Posterior vena cava (tissue), 2 donors: ENCODE measurements at regions not wholly inside any gene's neighbourhood (a gene's known extent, or its start where the extent isn't known, plus 50 kb on each side); places are given as distances from the start of the nearest gene placed in this dataset.
A peak's percentile ranks its signal among the peaks of the same experiment; 100 is the strongest.
"Not testable (repeated sequence)": the region's sequence is repeated elsewhere in the genome, so short reads cannot be mapped to it uniquely, and the experiment has no call there.

Experiments used
- DNase-seq: peaks from one replicate; pipeline ENCODE4 v3.0.0-alpha.2; 2020; ENCODE audit warnings: low spot score
- intact Hi-C, 2 donors: fragments of 100-400 bp; cut with DNase I; formaldehyde crosslinking; loops; one replicate each; pipeline versions ENCODE4 v1.14.1 to v1.14.2; 2022 to 2023
- donor health status: DM: yes; HTN: yes; CAD: no.
- donor health status: DM: yes; HTN: yes; CAD: no.

DNA sequence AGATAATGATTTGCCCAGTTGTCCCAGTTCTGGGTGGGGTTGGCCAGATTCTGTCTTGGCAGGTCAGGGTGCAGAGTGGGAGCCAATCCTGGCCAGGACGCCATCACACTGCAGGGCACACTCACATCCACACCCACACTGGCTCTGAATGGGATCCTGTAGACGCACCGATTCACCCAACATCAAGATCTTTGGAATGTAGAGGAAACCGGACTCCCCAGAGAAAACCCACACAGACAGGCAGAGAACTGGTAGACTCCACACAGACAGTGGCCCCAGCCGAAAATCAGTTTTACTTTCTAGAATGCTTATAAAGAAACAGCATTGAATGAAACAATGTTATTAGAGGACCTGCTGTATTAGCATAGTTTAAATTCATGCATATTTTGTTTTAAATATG is 343.1 kb upstream of the DAB2 start:
- intact Hi-C loops = no loop called here
- no peak for DNase-seq

DNA sequence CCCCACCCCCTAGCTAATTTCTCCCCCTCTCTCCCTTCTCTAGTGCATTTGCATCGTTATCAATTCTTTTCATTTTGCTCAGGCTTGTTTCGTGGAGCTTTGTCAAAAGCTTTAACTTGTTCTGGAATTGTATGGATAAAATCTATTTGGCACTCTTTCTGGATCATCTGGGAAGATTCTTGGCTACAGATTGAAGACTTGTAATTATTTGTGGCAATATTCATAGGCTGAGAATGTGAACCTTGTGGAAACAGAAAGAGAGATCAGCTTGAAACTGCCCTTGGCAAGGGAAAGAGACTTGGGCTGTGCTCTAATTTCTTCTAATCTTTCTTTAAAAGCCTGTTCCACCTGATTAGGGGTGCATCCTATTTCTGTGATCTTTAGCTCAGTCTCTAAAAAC is 340.6 kb upstream of the DAB2 start:
- DNase-seq = no peak
- intact Hi-C loops = no loop called here

DNA sequence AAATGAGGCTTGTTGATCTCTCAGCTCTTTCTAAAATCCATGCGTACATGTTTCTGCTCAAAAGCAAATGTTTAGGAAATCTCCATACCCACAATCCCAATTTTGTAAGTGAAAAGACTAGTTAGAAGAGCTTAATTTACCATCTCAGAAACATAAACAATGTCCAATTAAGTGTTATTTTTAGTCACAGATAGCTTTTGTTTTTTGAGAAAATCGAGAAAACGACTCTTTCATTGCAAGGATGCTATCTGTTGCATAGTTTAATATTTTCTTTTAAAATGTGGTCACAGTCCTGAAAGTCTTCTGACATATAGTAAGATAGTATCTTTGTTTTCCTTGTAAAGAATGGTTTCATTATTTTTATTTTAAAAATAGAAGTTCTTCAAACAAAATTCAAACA is 338.0 kb upstream of the DAB2 start:
- intact Hi-C loops = no loop called here
- DNase-seq = no peak

DNA sequence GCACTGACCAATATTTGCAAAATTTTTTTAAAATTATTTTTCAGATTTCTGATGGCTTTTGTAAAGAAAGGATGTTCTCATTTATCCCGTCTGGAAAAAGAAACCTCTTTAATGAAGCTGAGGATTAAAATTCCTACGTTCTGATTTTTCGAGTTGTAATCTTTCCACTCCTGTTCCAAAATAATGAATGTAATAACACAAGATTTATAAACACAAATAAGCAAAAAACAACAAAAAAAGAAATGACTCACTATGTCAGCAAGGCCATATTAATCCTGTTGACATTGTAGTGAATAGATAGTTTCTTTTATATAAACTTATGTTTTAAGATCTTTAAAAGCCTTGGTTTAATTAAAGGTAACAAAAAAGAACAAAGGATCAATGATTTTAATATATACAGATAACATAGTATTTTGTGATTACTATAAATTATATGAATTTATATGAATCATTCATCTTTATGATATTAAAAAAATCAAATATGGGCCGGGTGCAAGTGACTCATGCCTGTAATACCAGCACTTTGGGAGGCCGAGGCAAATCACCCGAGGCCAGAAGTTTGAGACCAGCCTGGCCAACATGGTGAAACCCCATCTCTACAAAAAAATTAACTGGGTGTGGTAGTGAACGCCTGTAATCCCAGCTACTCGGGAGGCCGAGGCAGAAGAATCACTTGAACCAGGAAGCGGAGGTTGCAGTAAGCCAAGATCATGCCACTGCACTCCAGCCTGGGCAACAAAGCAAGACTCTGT is 336.6 kb upstream of the DAB2 start:
- no peak for DNase-seq
- intact Hi-C loops = loop anchor here in 1 of 2 donors (2.0 kb wide), 1 partner anchor 47 kb away; no protein-coding TSS in a partner anchor

DNA sequence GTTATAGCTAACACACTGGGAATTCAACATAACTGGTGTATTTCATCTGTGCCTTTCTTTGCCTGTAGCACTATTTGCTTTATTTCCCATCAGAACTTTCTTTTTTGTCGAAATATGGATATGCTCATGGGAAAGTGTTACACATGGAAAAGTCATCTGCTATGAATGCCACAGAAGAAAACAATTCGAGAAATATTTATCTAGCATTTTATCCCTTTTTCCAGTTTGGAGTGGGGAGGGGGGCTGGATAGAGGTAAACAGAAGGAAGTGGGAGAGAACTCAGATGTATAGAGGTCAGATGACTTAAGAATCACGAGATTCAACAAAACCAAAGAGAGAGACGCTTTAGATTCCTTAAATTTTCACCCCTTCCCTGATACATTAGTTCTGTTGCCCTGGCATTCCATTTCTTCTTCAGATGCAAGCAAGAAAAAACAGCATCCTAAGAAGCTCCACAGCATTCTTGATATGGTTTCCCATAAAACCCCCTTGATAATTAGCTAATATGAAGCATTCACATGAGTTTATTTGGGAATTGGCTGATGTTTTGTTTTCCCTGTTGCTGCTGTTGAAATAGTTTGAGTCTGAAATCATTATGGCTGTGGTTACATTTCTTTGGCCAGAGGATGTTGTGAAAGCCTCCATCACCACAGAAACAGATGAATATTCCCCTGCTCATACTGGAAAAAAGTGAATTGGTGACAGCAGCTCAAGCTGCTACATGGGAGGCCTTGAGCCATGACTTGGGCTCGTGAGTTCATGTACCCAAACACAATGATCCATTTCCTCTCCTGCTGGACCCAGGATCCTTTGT is 335.8 kb upstream of the DAB2 start:
- DNase-seq = no peak
- intact Hi-C loops = loop anchor here in 1 of 2 donors (2.0 kb wide), 1 partner anchor 46 kb away; no protein-coding TSS in a partner anchor

DNA sequence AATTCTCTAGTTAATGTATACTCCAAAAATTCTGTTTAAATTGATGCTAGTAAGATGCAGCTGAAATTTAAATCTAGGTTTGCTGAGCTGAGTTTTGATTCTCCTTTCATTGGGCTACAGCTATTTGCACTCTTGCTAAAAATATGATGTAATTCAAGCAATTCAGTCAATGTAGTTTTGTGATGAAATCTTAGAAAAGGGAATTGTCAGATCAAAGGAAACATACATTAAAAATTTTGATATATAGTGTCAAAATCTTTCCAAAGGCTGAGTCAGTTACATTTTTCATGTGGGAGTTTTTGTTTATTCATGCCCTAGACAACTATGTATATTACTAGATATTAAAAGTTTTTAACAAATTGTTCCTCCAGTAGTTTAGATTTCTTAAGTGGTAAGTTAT is 334.9 kb upstream of the DAB2 start:
- intact Hi-C loops = loop anchor here in 1 of 2 donors (2.0 kb wide), 1 partner anchor 45 kb away; no protein-coding TSS in a partner anchor
- DNase-seq = no peak

DNA sequence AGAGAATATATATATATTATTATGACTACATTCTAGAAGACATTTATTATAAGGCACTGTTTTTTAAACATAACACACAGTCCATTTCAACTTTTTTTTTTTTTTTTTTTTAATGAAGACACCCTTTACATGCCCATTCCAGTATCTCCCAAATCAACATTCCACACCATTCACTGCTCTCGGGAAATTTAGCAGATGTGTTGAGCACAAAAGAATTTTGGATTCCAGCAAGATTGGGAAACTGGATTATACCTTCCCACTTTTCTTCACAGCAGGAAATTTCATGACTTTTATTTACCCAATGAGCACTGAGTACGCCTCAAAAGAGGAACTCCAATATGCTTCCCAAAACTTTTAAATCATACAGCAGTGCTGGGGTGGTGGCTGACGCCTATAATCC is 333.6 kb upstream of the DAB2 start:
- intact Hi-C loops = no loop called here
- no peak for DNase-seq

DNA sequence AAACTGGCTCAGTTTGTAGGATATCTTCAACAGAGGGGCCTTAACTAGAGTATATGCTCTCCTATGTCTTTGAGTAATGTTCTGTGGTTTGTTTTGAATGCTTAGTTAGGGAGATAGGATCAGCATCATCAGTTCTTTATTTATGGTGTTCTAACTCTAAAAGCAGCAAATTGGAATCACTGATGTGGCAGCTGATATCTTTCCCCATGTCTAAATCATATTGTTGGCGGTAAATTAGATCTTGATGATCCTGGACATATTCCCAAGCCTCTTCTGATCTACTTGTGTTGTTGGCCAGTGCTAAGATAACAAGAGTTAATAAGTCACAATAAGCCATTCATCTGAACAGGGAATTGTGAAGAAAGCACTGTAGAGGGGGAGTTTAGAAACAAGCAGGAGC is 332.4 kb upstream of the DAB2 start:
- no peak for DNase-seq
- intact Hi-C loops = no loop called here

DNA sequence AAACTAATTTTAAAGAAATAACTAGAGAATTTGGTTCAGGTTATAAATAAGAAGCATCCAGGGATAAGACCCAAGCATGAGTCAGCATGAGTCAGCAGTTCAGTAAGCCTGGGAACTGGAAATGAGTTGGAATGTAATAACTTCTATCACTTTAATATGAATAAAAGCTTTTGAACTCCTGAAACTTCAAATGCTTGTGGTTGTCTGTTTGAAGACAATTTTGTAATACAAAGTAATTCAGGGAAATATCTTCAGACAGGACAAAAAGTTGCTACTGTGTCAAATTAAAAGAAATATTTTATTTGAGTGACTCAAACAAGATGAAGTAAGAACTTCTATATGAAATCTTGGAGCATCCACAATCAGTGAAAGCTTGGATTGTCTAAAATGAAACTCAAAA is 331.2 kb upstream of the DAB2 start:
- intact Hi-C loops = no loop called here
- no peak for DNase-seq

DNA sequence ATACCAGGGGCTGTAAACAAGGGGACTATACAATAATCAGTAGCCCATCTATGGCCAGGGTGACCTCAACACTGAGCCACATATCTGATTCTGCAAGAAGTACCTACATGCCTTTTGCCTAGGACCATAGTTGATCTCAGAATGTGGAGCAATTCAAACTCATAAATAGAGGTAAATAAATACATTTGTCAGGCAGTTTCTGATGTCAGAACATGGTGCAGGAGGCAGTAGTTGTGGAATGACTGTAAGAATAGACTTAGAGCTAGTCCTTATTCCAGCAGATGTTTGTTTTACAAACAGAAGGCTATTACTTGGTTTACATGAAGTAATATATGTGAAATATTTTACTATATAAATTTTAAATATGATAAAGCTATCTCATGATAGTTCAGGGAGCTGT is 330.7 kb upstream of the DAB2 start:
- no peak for DNase-seq
- intact Hi-C loops = no loop called here

DNA sequence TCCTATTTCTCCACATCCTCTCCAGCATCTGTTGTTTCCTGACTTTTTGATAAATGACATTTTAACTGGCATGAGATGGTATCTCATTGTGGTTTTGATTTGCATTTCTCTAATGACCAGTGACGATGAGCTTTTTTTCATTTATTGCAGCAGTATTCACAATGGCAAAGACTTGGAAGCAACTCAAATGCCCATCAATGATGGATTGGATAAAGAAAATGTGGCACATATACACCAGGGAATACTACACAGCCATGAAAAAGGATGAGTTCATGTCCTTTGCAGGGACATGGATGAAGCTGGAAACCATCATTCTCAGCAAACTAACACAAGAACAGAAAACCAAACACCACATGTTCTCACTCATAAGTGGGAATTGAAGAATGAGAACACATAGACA is 329.0 kb upstream of the DAB2 start:
- intact Hi-C loops = not testable (repeated sequence)

DNA sequence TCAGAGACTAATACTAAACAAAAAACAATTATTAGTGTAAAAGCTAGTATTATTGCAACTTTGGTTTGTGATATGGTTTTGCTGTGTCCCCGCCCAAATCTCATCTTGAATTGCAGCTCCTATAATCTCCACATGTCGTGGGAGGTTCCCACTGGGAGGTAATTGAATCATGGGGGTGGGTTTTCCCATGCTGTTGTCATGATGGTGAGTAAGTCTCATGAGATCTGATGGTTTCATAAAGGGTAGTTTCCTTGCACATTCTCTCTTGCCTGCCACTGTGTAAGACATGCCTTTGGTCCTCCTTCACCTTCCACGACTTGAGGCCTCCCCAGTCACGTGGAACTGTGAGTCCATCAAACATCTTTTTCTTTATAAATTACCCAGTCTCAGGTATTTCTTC is 325.9 kb upstream of the DAB2 start:
- DNase-seq = no peak
- intact Hi-C loops = no loop called here

More for the DNA sequence above, 329.0 kb upstream of the DAB2 start:
- not testable (repeated sequence) for DNase-seq

DNA sequence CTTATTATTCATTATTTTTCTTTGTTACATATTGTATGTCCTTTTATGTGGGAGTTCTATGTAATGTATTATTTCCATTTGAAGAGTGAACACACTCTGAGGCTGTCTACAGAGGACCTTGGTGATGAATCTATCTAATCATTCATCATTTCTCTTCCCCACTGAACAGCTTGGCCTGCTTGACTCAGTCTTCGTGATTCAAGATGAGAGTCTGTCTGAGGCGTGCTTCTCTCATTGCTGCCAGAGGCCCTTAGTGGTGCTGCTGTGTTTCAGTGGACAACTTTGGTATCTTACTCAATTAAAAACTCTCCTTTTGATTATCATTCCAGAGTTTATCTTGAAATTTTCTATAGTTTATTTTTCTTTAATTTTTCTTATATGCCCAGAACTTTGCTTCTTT is 318.1 kb upstream of the DAB2 start:
- no peak for DNase-seq

DNA sequence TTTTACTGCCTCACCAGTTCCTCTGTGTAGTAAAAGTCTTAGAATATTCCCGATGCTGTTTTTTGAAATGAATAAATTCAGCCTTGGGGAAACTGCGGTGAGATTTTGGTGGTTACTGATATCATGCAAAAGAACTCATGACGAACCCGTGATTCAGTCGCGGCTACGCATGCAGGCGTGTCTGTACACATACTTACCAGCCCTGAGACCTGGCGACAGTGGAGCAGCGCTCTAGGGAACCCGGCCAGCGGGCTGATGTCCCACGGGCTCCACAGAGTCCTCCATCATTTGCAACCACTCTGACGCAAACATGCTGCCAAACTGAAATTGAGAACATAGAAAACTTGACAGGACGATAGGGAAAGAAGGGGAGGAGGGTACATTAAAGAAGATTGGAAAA is 315.6 kb upstream of the DAB2 start:
- peak; percentile 79 for DNase-seq
- intact Hi-C loops = no loop called here

More for the DNA sequence above, 318.1 kb upstream of the DAB2 start:
- intact Hi-C loops = no loop called here

DNA sequence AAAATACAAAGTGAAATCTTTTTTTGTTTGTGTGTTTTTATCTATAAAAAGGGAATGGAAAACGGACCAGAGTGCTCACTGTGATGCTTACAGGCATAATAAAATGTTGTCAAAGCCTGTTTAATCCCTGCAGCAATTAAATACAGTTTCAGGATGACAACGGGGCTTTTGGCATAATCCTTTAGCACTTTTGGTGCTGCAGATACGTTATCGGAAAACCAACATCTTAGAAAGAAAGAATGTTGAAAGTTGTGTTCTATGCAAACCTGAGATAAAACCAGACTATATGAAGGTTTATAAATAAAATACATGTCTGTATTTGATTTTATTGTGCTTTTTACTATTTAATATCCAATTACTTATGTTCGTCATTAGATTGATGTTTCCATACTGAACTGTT is 307.4 kb upstream of the DAB2 start:
- intact Hi-C loops = no loop called here

DNA sequence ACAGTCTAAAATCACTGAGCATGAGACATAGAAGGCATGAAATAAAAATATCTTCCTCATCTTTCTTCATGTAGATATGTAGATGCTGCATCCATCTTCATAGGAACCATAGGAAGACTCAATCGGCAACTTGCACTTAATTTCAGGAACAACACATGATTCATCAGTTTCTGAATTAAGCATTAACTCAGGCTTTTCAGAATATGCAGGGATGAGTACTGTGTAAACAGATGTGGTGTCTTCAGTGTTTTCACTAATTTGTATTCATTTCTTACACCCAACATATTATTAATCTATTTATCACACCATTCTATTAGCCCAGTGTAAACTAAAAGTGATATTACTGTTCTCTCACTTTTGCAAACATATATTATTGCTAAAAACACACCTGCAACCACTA is 305.9 kb upstream of the DAB2 start:
- DNase-seq = no peak
- intact Hi-C loops = no loop called here

More for the DNA sequence above, 307.4 kb upstream of the DAB2 start:
- no peak for DNase-seq

DNA sequence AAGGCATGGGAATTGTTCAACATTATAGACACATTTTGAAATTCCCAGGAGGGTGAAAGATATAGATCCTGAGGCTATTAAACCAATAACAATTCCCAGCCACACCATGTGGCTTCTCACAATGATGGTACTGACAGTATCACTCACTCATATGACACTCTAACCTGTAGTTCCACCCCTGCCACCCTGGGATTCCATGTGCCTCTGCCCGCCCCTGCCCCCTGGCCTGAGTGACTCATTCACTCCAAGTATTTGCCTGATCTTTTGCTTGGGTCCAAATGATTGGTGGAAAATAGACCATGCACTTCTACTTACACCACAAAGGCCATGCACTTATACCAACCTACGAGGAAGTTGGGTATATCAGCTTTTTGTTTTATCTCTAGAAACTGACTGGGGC is 305.2 kb upstream of the DAB2 start:
- intact Hi-C loops = no loop called here
- DNase-seq = no peak

DNA sequence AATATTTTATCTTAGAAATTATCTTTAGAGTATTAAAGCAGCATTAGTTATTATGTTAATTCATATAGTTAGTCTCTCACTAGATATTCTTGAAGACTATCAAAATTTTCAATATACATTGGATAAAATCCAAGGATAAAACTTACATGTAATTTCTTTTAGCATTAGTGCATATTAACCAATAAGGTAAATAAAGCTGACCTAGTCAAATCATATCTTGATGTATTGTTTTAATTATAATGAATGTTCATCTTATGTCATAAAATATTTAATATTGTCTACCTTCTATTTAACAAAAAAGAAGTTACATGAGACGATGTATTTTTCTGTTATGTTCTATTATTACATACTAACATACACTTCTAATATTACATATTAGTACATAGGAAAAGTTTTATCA is 301.7 kb upstream of the DAB2 start:
- DNase-seq = no peak
- intact Hi-C loops = no loop called here

DNA sequence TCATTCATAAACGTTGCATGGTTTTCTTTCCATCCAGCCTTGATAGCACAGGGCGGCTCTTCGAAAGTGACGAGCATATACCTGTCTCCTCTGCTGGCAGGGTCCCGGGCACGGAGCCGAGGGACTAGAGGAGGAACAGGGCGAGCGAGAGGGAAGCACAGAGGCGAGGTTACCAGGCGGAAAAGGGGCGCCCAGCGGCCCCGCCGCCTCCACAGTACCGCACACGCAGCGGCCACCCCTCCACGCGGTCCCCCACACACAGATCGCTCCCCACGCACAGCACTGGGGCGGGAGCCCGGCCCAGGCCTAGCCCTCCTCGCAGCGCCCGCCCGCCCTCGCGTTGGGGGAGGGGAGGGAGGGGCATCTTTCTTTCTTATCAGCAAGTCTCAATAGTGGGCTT is 296.6 kb upstream of the DAB2 start:
- DNase-seq = no peak
- intact Hi-C loops = no loop called here

DNA sequence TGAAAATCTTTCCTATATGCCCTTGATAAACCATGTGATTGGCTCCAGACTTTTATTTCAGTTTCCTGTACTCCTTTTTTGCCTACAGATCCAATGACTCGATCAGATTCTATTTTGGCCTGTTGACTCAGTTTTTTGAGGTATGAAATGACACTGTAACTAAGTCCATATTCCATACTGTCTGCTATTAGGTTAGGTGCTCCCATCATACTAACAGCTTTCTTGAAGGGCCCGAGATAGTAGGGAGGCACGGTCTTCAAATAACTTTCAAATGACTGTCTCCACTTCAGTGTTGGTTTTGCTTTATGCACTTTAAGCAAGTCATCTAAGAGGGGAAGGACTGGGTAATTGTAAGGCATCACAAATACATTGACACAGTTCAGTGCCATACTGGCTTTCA is 295.4 kb upstream of the DAB2 start:
- no peak for DNase-seq
- intact Hi-C loops = no loop called here
